ENCODE measurements at regions not wholly inside any gene's neighbourhood (a gene's known extent, or its start where the extent isn't known, plus 50 kb on each side); places are given as distances from the start of the nearest gene placed in this dataset.
"Not testable (repeated sequence)": the region's sequence is repeated elsewhere in the genome, so short reads cannot be mapped to it uniquely, and the experiment has no call there.

DNA sequence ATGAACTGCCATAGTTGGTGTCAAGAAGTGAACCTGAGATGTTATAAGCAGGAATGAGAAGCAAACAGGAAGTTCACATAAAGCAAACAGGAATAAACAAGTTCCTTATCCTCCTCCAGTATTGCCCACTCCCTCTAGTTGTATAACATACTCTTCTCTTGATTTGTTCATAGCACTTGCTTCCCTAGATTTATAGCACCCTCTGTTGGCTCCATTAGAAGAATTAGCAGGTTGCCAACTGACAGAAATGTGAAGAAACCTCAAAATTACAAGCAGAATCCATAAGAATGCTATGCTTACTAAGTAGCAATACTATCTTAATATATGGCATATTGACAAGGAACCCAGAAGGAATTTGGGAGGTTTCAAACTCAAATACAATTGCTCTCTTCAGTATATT, 195.4 kb downstream of the TBX18 start:
- intact Hi-C loops (cut with DNase I; ENCODE audit: low total_unique reads), result no loop called here
- TF ChIP-seq, protein P1, sequence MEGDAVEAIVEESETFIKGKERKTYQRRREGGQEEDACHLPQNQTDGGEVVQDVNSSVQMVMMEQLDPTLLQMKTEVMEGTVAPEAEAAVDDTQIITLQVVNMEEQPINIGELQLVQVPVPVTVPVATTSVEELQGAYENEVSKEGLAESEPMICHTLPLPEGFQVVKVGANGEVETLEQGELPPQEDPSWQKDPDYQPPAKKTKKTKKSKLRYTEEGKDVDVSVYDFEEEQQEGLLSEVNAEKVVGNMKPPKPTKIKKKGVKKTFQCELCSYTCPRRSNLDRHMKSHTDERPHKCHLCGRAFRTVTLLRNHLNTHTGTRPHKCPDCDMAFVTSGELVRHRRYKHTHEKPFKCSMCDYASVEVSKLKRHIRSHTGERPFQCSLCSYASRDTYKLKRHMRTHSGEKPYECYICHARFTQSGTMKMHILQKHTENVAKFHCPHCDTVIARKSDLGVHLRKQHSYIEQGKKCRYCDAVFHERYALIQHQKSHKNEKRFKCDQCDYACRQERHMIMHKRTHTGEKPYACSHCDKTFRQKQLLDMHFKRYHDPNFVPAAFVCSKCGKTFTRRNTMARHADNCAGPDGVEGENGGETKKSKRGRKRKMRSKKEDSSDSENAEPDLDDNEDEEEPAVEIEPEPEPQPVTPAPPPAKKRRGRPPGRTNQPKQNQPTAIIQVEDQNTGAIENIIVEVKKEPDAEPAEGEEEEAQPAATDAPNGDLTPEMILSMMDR (IDR thresholded peaks at IDR 0.05), result no peak
- TF ChIP-seq POLR2AphosphoS5 (IDR thresholded peaks at IDR 0.05) (no peak), POLR2A (IDR thresholded peaks at IDR 0.05) (no peak), EP300 (IDR thresholded peaks at IDR 0.05) (no peak)
- H3K4me1 ChIP-seq, result no peaks in the 10 kb centered on the region
- no peaks in the 10 kb centered on the region for H3K27me3 ChIP-seq
- DNase-seq, result peak in 1 of 2 donors; percentile 20
- H3K36me3 ChIP-seq, result no peaks in the 10 kb centered on the region
- no peak overlapping the region for H3K4me3 ChIP-seq
- peaks cover 0 to 9% (median 0%) of the 10 kb centered on the region in 4 donors for H3K9me3 ChIP-seq
- H3K27ac ChIP-seq, result no peak overlapping the region

DNA sequence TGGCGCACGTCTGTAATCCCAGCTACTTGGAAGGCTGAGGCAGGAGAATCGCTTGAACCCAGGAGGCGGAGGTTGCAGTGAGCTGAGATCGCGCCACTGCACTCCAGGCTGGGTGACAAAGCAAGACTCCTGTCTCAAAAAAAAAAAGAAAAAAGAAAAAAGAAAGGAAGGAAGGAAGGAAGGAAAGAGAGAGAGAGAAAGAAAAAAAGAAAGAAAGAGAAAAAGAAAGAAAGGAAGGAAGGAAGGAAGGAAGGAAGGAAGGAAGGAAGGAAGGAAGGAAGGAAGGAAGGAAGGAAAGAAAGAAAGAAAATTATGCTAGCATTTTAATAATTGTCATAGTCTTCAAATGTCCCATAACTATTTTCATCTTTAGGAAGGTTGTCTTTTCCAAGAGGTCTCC, 198.7 kb downstream of the TBX18 start:
- H3K9me3 ChIP-seq; DNase-seq; intact Hi-C loops (cut with DNase I; ENCODE audit: low total_unique reads); H3K27ac ChIP-seq; H3K36me3 ChIP-seq; H3K4me3 ChIP-seq; H3K4me1 ChIP-seq; H3K27me3 ChIP-seq: not testable (repeated sequence)
- 90 to 97% (median 95%) methylated on average over 6 of the region's 6 CpGs for whole genome bisulfite sequencing, 5 donors

DNA sequence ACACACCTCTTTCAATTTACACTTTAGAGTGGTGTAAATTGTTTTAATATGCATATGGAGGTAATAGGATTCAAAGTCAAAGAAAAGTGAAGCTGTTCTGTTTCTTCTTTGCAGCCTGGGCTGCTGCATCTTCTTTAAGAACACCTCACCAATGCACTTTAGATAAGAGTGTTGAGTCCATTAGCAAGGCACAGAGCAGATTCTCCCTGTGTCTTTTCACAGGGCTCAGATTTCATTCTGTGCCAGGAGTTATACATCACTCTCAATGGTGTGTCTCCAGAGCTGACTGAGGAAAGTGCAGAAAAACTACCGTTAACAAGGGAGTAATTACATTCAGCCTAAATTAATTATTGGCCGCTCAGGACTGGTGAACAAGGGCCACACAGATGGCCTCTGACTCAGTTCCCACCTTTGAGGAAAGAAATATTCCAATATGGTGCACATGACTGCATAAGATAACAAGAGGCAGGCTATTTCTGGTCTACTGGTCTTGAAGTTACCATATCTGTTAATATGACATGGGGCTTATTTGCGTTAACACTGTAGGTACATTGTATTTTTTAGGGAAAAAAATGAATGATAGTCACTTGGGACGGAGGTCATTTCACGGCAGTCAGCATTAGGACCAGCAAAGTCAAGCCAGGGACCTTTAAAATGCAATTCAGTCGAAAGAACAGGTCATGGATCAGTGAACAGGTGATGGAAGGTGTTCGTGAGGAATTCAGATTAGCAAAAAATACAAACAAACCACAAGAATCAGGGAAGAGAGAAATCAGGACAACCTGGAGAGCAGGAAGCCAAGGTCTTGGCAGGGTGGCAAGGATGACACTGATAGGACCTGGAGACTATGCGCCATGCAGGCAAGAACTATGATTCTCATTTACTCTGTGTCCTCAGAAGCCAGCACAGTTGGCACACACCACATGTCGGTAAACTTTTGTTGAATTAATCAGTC, 203.7 kb downstream of the TBX18 start:
- Histone ChIP-seq H3K36me3 (no peaks in the 10 kb centered on the region), H3K4me3 (no peak overlapping the region), H3K27ac (no peak overlapping the region), H3K27me3 (no peaks in the 10 kb centered on the region), H3K4me1 (no peaks in the 10 kb centered on the region), H3K9me3 (no peaks in the 10 kb centered on the region)
- intact Hi-C loops (cut with DNase I; ENCODE audit: low total_unique reads), result no loop called here
- no peak for DNase-seq
- WGBS, 5 donors, result 58 to 69% (median 64%) methylated on average over 9 of the region's 9 CpGs
- TF ChIP-seq, protein P1 (IDR thresholded peaks at IDR 0.05), result no peak
- TF ChIP-seq EP300 (IDR thresholded peaks at IDR 0.05), result no peak
- TF ChIP-seq POLR2A (IDR thresholded peaks at IDR 0.05), result no peak
- TF ChIP-seq POLR2AphosphoS5 (IDR thresholded peaks at IDR 0.05), result no peak

DNA sequence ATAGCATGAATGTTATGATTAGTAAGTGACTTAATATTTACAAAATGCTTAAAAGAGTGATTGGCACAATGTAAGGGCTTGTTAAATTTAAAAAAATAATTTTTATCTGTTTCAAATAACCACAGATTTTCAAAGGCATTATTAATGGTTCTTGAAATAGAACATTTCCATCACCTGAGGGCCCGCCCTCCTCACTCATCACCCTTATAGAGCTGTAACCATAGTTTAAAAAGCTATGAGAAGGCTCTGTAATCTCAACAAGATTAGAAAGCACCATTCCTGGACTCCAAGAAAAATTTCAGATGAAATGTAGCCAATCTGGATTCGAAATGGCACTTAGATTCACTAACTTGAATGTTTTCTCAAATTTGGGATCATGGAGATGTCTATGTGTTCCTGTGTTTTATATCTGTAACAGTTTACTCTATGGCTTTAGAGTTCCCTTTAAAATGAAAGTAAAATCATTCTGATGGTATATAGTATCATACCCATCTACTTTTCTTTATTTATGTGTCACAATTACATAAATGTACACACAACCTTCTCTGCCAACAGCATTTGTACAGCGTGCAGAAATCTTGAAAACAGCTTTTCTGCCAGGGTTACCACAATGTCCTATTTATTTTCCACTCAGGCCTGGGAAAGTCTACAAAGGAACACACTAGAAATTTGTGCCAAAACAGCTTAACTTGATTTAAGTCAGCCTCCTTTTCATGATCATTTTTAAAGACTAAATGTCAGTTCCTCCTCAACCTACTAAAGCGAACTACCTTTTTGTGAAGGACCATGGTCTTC, 207.7 kb downstream of the TBX18 start:
- DNase-seq, result no peak
- H3K9me3 ChIP-seq, result peaks cover 0 to 6% (median 0%) of the 10 kb centered on the region in 4 donors
- TF ChIP-seq POLR2A (IDR thresholded peaks at IDR 0.05) (no peak), EP300 (IDR thresholded peaks at IDR 0.05) (no peak), POLR2AphosphoS5 (IDR thresholded peaks at IDR 0.05) (no peak)
- TF ChIP-seq, protein P1 (IDR thresholded peaks at IDR 0.05), result no peak
- no peaks in the 10 kb centered on the region for H3K36me3 ChIP-seq
- H3K4me1 ChIP-seq, result no peaks in the 10 kb centered on the region
- WGBS, 5 donors, result 46 to 60% (median 53%) methylated on average over 4 of the region's 4 CpGs
- H3K27ac ChIP-seq, result no peak overlapping the region
- no peaks in the 10 kb centered on the region for H3K27me3 ChIP-seq
- H3K4me3 ChIP-seq, result no peak overlapping the region
- intact Hi-C loops (cut with DNase I; ENCODE audit: low total_unique reads), result no loop called here

Data from stomach (tissue), 8 donors.